Left cardiac atrium (tissue), 4 donors: ENCODE measurements at regions not wholly inside any gene's neighbourhood (a gene's known extent, or its start where the extent isn't known, plus 50 kb on each side); places are given as distances from the start of the nearest gene placed in this dataset.
"Not testable (repeated sequence)": the region's sequence is repeated elsewhere in the genome, so short reads cannot be mapped to it uniquely, and the experiment has no call there.

Experiments
- ATAC-seq, 2 donors: fragments of 200-7000 bp; cut with Tn5 transposase; one replicate each; pipeline ENCODE4 v1.9.1; 2020; ENCODE audit warnings: mild to moderate bottlenecking in 2 of 2, moderate library complexity in 2 of 2
- DNase-seq: peaks from one replicate; pipeline ENCODE4 v3.0.0-alpha.2; 2020
- intact Hi-C, 2 donors: fragments of 100-400 bp; cut with DNase I; formaldehyde crosslinking; loops; one replicate each; pipeline versions ENCODE4 v1.14.1 to v1.15.1; 2022 to 2023
- donor health status: DM: no; HTN: yes; CAD: no.
- donor health status: DM: no; HTN: yes; CAD: no; lungs with severe emphysema.
- donor health status: DM: yes; HTN: yes; CAD: no.
- donor health status: Dilated cardiomyopathy.

DNA sequence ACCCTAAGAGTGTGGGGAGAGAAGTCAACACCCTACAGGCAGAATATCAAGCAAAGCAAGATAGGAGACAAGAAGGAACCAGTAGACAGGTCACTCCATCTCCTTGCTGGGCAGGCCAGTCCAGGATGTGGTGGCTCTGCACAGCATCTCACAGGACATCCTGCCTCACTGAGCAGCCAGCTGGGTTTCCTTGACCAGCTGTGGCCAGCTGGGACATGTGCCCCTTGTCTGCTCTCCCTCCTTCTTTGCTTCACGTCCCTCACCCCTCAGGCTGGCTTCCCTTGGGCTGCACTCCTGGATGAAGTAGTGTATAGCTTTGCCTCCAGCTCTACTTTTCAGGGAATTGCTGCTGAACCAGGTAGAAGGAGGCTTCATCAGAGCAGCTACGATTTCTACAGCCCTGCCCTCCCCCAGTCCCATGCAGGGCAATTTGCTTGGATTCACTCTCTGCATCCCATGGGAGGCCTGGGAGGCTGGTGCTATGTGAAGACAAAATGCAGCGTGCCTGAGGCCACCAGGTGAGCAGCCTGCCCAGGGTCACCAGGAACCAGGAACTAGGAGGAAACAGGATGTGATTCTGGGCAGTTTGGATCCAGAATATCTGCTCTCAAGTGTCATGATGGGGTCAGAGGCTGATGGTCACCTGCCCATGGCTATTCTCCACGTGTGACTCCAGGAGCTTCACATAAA is 110.0 kb upstream of the PMEPA1 start:
- ATAC-seq (no peak), DNase-seq (no peak)
- intact Hi-C loops = no loop called here

DNA sequence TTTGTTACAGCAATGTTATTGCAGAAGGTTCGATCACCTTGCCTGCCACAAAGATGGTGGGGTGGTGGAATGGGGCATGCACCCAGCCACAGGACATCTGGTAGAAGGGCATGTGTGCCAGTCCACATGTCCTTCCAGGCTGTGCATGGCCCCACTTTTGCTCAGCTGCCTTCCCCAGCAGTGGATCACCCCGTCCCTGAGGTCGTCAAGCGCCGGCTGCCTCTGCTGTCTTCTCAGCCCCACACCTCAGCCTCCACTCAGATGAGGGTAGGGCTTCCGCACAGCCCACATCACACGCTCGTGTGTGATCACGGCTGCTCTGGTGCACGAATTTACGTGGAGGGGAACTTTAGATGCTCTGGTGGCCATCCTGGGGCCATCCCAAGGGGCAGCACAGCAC is 109.5 kb upstream of the PMEPA1 start:
- intact Hi-C loops = no loop called here
- no peak for DNase-seq
- ATAC-seq = no peak

DNA sequence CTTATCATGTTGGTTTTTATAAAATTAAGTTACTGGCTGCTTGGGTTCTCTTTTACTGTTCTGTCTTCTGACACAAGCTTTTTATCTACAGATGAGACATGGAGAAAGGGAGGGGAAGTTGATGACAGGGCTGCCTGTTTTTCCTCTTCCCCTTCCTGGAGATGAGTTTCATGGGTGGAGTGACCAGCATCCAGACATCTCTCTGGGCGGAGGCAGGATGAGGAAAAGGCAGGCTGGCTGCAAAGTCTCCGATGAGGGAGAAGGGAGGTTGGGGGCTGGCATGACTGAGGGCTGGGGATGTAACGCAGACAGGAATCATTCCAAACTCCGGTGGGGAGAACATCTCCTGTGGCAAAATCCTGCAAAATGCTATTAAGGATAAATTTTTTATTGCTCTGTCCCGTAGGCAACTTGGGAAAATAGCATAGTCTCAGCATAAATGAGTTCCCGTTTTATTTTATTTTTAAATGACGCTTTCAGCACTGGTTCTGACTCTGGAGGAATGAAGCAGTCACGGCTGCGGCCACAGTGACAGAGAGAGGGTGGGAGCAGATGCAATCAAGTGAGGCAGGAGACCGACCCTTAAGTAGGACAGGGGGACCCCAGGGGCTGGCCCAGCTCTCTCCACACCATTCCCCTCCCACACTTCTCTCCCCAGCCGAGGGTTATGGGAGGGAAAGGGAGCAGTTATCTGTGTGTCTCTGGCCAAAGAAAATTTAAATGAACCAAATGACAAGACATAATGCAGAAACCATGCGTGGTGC is 108.8 kb upstream of the PMEPA1 start:
- no peak for DNase-seq
- intact Hi-C loops = no loop called here
- ATAC-seq = peak in 1 of 2 donors; percentile 61

DNA sequence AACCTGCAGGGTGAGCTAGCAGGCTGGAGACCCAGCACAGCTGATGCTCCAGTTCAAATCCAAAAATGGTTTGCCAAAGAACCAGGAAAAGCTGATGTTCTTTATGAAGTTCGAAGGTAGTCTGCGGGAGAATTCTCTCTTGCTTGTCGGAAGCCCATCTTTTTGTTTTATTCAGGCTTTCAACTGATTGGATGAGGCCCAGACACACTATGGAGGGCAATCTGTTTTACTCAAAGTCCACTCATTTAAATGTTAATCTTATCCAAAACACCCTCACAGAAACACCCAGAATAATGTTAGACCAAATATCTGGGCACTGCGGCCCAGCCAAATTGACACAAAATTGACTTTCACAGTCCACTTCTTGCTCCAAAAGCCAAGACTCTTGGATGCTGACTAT is 105.6 kb upstream of the PMEPA1 start:
- no peak for DNase-seq
- intact Hi-C loops = no loop called here

DNA sequence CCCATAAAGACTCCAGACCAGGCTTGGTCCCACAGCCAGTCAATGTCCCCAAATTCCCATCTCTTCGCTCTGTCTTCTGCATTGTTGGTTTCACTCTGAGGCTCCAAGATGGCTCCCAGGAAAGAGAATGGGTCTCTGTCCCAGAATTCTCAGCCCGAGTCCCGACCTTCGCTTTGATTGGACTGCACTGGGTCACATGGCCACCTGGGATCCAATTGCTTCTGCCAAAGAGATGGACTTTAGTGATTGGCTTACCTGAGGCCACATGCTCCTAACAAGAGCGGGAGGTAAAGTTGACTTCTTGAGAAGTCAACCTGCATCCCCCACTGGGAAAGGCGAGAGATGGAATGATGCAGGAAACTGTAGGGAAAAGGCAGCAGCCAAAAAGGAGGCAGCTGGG is 104.7 kb upstream of the PMEPA1 start:
- intact Hi-C loops = no loop called here
- DNase-seq (no peak), ATAC-seq (no peak)

More for the DNA sequence above, 105.6 kb upstream of the PMEPA1 start:
- no peak for ATAC-seq

DNA sequence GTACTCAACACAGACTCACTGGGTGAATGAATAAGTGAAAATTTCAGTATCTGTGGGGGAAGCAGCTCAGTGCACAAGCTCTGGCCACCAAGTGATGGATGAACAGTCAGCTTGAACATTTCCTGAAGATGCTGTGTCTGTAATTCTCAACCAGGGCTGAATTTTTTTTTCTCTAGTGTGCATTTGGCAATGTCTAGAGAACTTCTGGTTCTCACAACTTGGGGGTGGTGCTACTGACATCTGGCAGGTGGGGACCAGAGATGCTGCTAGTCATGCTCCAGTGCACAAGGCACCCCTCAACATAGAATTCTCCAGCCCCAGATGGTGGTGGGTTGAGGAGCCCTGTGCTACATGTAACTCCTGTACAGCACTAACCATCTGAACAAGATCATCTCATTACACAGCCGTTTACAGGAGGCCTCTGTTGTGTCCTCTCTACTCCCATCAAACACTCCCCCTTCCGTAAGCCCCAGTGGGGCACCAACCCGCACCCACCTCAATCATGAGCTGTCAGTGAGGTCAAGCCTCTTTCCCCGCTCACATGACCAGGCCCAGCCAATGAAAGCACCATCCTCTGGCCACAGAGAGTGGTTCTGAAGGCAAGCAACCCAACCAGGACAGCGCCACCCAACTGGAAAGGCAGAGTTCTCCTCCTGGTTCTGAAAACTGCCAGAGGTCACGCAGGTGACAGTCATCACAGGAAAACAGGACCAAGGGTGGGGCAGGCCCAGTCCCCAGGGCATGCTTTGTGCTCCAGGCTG is 103.9 kb upstream of the PMEPA1 start:
- no peak for ATAC-seq
- DNase-seq = no peak
- intact Hi-C loops = no loop called here

DNA sequence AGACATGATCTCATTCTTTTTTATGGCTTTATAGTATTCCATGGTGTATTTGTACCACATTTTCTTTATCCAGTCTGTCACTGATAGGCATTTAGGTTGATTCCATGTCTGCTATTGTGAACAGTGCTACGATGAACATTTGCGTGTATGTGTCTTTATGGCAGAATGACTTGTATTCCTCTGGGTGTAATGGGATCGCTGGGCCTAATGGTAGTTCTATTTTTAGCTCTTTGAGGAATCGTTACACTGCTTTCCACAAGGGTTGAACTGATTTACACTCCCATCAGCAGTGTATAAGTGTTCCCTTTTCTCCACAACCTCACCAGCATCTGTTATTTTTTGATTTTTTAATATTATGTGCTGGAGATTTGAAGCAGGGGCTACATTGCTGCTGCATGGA is 102.8 kb upstream of the PMEPA1 start:
- intact Hi-C loops, ATAC-seq, DNase-seq: not testable (repeated sequence)

DNA sequence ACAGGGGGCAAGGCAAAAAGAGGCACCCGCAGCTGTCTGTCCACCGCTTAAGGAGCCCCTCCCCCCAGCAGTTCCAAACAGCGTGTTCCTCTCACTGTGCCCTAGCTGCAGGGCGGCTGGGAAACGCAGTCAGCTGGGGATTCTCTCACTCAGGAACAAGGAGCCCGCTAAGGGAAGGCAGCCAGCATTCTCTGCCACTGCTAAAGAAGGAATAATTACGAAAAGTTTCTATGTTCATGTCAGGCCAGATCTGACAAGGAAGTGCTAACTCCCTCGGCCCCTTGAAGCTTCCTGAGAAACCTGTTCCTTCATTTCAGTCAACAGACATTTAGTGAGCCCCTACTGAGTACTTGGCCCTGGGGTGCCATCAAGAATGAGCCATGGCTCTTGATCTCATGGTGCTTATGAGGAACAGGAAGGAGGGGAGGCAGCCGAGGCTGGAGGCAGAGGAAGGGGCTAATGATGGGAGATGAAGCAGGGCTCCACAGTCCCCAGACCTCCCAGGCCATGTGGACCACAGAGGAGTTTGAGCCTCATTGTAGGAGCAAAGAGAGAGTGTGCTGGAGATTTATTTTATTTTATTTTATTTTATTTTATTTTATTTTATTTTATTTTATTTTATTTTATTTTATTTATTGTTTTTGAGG is 101.7 kb upstream of the PMEPA1 start:
- DNase-seq (no peak), ATAC-seq (peak in 1 of 2 donors; percentile 6)
- intact Hi-C loops = no loop called here

DNA sequence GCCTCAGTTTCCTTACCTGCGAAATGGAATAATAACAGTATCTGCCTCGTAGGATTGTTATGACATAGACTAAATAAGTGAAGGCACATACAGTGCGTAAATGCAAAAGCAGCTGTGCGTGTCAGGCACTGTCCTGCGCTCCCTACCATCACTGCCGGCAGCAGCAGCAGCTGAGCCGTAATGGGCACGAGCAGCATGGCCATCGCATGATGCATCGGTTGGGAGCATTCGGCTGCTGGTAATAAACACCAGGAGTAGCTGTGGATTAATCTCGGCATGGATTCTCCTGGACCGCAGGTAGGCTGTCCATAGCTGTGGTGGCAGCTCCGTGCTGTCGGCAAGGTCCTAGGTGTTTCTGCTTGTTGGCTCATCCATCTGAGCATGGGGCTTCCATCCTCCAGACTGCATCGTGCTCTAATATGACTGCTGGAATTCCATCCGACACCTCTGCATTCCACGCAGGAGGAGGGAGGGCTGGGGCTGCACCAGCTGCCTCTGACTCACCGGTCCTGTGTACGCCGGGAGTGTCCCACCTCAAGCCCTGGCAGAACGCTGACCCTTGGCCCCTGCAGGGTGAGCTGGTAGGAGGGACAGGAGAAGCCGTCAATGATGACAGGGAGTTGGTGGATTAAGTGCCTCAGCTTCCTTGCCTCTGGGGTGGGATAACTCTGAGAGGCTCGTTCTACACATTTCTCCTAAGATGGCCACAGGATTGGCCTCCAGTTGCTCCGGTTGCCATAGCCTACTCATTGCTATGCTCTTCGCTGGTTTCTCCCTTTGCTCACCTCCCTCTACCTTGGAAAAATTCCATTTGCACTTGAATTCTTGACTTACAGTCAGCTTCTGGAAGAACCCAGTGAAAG is 100.9 kb upstream of the PMEPA1 start:
- DNase-seq = no peak
- intact Hi-C loops = no loop called here
- ATAC-seq = peak in 1 of 2 donors; percentile 58

DNA sequence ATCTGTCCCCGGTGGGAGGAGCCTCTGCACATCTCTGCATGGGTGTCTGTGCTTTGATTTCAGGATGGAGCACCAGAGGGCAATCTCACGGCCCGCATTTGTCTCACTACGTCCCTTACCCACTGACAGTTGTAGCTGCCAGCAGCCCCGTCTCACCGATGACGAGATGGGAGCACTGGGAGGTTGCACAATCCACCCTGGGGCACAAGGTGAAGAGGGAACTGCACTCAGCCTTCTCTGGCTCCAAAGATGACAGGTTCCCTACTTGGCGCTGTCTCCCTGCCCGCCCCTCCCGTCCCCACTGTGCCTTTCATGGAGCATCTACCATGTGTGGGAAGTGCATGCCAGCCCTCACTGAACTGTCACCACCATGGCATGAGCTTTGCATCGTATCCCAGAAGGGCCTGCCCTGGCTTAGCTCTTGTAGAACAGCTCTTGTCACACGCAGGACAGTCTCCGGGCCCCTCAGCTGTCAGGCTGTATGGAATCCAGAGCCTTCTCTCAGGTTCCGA is 99.9 kb upstream of the PMEPA1 start:
- peak; percentile 36 for DNase-seq
- peak; percentile 36 to 49 for ATAC-seq
- intact Hi-C loops = no loop called here

DNA sequence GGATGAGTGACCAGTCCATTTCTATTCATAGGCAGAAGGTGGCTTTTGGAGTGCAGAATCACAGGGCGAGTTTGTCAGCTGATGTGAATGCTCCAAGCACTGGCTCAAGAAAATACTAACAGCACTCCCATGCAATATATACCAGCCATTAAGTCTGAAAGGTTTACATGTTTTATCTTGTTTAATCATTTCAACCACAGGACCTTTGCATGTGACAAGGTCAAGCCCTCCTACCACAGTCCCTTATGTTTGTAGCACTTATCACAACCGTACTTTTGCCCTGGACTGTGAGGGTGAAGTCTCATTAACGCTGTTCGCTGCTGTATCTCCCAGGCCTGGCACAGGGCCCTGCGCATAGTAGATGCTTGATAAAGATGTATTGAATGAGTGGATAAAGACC is 99.3 kb upstream of the PMEPA1 start:
- ATAC-seq = no peak

DNA sequence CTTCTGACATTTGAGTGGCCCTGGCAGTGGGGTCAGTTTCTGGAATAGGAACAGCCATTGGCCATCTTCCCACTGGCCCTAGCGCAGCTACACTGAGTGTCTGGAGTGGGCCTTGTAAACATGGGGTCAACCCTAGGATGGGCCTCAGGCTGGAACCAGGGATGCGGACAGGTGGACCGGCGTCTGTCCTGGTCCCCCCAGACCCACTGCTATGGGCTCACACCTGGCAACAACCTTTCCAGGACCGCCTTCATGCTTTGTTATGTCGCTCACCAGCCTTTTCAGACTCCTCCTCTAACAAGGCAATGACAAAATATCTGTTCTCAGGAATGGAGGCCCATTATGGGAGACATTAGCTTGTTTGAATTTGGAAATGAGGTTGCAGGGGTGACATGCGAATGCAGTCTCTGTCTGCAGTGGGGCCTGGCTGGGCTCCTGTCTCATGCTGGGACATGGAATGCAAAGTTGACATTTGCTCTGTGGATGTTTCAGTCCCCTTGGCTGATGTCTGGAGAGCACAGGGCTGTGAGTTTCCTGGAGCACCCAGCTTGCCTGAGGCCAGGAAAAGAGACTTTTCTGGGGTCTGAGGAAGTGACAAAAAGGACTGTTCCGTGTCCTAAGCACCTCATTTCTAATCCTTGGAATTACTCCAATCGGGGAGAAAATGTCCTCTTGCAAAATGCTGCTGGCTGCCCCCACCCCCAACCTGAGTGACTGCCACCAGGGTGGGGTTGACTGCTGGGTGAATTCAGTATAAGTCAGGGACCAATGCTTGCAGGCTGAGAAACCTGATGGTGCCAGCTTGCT is 98.7 kb upstream of the PMEPA1 start:
- ATAC-seq = no peak
- DNase-seq = no peak
- intact Hi-C loops = no loop called here

More for the DNA sequence above, 99.3 kb upstream of the PMEPA1 start:
- no peak for DNase-seq
- intact Hi-C loops = no loop called here

DNA sequence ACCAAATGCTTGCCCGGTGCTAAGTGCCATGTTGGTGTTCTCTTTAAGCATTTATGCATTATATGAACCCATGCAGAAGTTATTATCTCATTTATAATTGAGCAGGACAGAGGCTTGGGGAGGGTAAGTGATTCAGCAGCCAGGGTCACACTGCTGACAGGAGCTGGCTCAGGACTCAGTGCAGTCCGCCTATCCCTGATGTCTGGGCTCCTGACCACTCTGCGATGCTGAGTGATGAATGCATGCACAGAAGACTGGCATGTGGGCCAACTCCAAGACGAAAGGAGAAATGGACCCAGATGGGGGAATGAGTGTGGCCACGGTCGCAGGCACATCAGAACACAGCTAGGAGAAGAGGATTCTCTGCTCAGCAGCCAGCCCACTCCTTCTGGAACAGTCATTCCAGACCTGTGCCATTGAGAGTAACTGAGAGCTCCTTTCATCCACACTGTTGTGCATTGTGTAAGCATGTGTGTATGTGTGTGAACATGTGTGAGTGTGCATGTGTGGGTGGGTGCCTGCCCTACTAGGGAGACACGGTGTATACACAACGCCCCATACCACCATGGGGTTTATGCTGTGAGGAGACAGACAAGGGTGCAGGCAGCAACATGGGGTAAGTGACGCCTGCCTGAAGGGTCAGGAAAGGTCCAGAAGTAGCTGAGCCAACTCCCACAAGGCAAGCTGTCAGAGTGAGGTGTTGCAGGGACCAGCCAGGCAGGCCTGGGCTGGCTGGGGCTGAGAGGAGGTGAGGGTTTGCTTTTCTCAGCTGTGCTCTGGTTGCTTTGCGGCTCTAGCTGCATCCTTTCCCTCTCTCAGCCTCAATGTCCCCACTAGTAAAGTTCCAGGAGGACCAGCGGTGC is 97.8 kb upstream of the PMEPA1 start:
- DNase-seq (no peak), ATAC-seq (peak; percentile 73 to 78)
- intact Hi-C loops = no loop called here

DNA sequence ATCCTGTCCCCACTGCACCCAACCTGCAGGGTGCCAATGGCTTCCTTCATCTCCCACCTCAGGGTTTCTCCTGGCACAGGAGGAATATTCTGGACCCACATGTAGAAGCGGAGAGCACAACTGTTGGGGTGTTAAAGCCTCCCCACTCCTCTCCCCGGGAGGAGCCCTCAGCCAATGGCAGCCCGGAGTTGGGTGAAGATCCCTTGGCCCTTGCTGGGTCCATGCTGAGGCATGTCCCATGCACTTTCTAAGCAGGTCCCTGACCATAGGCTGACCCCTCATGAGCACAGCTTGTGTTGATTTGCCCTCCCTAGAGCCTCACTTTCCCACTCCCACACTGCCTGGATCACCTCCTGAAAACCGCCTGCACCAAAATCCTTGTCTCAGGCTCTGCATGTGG is 97.2 kb upstream of the PMEPA1 start:
- ATAC-seq (no peak), DNase-seq (no peak)
- intact Hi-C loops = no loop called here

DNA sequence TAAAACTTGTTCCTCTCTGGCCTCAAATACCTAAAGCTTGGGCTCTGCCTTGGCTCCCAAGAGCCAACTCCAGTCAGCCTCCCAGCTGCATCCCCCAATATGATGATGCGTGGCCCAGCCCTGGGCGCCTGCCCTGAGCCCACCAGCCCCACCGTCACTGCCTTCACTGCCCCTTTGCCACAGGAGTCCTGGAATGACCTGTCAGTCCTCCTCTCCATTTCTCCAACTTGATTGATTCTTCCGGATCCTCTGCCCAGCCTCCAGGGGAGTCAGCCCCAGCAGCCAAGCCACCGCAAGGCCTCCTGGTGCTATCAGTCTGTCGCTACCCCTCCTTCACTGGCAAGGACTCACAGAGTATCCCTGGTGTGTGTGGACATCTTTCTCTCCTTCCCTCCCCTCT is 96.7 kb upstream of the PMEPA1 start:
- intact Hi-C loops = no loop called here
- DNase-seq (no peak), ATAC-seq (no peak)

DNA sequence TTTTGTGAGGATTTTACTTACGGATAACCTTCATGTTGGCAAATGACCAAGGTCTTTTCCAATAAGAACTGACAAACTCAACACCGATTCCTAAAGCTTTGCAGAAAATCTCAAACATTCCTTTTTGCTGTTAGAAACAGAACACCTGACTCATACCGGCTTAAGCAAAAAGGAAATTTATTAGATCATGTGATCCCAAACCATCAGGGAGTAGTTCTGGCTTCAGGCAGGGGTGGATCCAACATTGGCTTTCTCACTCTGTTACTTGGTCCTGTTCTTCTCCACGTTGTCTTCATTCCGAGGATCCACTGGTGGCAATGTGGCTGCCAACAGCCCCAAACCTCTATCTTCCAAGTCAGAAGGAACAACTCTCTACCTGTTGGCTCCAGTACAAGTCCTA is 95.9 kb upstream of the PMEPA1 start:
- intact Hi-C loops = no loop called here
- DNase-seq (no peak), ATAC-seq (no peak)
